T-helper 2 cell treated with Interferon-gamma antibody and Interleukin-4, amounts not matched to agents 100 ng/mL and 5 ng/mL, for 36 hours (primary cell): ENCODE measurements at regions not wholly inside any gene's neighbourhood (a gene's known extent, or its start where the extent isn't known, plus 50 kb on each side); places are given as distances from the start of the nearest gene placed in this dataset.

Experiments used
- intact Hi-C: fragments of 100-400 bp; cut with micrococcal nuclease; formaldehyde crosslinking; loops from one replicate; pipeline ENCODE4 v1.15.1; 2023

DNA sequence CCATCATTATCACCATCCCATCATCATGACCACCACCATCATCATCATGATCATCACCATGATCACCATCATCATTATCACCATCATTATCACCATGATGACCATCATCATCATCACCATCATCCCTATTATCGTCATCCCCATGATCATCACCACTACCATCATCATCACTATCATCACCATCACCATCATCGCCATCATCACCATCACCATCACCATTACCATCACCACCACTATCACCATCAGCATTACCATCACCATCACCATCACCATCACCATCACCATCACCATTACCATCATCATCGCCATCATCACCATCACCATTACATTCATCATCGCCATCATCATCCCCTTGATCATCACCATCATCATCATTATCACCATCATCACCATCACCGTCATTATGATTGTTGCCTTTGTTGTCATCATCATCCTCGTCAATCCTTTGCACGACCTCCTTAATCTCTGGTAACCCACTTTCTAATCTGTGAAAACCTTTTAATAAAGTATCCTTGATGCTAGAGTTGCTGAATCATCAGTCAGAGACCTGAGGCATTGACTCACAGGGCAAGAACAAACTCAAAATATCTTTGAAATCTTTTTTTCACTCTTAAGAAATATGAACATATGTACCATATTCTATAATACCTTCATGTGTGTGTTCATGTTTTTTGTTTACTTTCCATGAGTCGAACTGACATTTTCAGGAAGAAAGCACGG is 116.3 kb upstream of the FOXF1 start:
- intact Hi-C loops = no loop called here

DNA sequence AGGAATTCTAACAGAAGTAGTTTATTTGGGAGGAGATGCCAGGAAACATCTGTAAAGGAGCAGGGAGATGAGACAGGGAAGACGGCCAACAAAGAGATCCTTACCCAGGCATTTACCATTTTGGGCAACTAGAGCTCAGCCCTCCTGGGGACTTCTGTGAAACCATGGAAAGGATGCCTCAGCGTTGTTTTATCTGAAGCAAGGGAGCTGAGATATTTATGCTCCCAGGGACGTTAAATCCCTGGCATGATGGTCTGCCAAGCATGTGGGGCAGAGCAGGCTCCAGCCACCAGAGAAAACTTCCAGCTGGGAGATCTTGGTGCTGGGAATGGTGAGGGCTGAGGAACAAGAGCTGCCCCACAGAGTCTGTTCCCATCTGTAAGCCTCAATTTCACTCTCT is 114.8 kb upstream of the FOXF1 start:
- intact Hi-C loops = no loop called here

DNA sequence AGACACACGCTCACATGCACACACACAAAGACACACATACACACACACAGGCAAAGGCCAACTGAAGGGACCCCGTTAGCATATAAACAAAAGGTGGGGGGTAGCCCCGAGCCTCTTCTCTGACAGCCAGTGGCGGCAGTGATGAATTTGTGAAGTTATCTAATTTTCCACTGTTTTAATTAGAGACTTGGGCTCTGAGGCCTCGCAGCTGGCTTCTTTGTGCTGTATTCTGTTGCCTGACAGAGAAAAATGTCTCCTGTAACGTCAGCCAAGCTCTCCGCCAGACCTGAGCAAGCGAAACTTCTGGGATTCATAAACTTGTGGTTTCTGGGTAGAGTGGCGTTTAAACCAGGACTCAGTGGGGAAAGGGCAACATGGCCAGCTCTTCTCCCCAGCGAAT is 113.9 kb upstream of the FOXF1 start:
- intact Hi-C loops = no loop called here

DNA sequence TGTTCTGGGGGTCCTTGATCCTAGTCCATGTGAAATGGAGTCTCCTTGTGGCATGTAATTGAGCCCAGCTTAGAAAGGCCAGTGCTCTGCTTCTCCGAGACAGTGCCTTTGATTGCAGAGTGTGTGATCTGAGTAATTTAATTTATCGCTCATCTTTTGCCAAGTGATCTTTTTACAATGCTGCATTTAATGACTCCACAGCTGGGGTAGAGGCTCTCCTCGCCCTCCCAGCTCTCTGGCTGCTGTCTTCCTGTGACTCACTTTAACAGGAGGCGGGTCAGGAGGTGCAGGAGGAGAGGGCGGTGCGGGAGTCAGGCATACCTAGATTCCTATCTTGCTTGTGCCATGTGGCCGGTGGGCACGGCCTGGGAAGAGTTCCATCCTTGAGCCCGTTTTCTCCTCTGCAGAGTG is 113.4 kb upstream of the FOXF1 start:
- intact Hi-C loops = no loop called here

DNA sequence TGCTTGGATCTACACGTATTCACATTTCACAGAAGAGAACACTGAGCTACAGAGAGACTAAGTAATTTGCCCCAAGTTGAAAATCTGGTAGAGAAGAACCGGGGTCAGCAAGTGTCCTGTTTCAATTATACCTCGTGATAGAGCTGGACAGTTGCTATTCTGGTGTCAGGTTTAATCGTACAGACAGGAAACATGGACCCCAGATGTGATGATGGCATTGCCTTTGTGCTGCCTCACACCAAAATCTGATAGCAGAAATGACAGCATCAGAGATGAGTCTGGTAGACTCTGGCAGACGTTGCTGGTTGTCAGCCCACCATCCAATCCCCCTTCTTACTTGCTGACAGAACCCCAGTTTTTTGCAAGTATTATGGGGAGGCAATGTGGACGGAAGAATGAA is 112.1 kb upstream of the FOXF1 start:
- intact Hi-C loops = no loop called here

DNA sequence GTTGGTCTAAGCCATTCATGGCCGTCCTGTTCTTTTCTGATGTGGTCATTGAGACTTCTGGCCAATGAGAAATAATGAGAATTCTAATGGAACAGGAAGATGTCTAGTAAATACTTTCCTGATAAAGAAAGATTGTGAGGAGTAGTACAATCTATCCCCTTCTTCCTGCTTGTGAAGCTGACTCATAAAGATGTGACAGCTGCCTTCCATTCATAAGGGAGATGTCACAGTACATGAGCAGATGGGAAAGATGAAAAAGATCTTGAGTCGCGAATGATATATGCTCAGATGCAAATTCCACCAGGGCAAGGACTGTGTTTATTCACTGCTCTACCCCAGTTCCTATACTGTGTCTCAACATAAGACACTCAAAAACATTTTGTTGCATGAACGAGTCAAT is 111.7 kb upstream of the FOXF1 start:
- intact Hi-C loops = no loop called here

DNA sequence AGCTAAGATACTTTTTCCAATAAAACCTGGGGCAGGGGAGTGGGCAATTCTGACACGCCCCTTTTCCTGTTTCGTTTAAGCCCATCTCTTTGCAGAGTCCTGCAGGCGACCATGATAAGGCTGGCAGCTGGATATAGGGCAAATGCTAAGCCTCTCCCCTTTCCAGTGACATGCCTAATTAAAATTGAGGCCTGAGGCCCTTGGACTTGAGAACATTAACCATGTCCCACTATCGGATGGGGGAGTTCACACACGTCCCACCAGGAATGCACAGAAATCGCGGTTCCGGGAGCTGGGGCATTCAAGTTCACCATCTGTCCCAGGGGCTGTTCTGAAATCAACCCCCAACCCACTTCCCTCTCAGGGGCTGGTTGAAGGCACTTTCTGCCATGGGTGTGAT is 109.2 kb upstream of the FOXF1 start:
- intact Hi-C loops = no loop called here

DNA sequence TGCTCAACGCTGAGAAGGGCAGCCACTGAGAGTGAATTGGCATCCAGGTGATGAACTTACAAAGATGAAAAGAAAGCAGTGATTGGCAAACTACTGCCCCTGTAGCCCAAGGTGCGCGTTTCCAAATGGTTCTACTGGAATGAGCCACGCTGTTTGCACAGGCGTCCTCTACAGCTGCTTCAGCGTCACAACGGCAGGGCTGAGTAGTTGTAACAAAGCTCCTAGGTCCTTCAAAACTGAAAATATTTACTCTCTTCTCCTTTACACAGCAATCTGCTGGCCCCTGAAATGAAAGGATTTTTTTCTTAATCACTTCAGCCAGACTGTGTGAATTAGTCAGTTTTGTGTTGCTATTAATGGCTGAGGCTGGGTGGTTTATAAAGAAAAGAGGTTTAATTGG is 107.2 kb upstream of the FOXF1 start:
- intact Hi-C loops = no loop called here

DNA sequence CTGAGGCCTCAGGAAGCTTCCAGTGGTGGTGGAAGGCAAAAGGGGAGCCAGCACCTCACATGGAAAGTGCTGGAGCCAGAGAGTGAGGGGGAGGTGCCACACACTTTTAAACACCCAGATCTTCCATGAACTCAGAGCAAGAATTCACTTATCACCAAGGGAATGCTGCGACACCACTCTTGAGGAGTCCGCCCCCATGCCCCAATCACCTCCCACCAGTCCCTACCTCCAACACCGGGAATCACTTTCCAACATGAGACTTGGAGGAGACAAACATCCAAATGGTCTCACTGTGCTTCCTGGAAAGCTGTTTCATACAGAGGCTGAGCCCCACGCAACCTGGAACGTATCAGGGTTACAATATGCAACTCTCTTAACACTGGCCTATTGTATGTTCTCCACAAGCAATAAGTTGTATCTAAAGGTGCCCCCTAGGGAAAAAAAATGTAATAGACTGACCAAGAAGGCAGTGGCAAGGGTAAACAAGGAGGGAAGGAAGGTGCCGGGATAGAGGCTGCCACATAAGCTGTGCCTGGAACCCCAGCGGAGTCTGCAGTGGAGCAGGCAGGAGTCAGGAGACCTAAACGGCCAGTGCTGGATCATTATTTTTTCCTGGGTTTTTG is 106.7 kb upstream of the FOXF1 start:
- intact Hi-C loops = no loop called here

DNA sequence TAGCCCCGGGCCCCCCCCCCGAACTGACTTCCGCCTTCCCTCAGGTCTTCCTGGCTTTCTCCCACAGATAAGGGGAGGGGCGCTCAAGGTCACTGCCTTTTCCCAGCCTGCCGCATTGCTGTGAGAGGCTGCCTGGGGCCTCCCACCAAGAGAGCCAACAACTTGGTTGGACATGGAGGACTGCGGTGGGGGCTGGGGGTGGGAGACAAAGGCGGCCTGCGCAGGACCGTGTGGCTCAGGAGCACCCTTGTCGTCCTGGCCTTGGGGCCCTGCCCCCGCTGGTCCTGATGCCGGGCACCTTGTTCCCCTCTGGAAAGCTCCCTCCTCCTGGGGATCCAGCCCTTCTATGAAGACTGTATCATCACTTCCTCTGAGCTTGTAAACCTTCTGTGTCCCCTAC is 105.6 kb upstream of the FOXF1 start:
- intact Hi-C loops = no loop called here

DNA sequence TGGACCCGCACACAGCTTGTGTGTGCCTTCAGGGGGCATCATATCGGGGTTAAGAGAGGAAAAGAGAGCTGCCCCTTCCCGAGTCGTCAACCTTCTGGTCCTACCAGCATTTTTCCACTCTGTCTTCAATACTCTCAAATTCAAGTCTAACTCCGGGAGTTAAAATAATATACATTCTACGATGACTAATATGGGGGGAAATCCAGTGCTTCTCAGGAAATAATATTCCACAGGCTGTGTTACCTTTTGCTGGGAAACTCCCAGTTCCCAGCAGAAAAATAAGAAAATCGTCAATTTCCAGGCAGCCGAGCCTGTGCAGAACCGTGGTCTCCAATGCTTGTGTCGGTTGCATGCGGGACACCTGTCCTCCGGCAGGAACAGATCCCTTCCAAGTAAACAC is 105.0 kb upstream of the FOXF1 start:
- intact Hi-C loops = no loop called here

DNA sequence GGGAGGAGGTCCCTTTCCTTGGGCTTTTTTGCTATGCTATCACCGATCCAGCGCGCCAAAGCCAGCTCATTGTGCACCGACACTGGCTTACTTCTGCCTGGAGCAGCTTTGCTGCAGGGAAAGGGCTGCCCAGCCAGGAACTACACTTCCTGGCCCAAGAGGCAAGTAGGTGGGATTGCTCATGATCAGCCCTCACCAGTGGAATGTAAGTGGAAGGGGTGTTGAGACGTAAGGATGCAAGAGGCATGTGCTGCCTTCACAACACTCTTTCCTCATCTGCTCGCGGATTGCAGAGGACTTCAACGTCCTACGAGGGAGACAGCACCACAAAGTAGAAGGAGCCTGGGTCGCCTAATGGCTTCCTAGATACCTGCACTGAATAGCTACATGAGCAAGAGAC is 104.3 kb upstream of the FOXF1 start:
- intact Hi-C loops = no loop called here

DNA sequence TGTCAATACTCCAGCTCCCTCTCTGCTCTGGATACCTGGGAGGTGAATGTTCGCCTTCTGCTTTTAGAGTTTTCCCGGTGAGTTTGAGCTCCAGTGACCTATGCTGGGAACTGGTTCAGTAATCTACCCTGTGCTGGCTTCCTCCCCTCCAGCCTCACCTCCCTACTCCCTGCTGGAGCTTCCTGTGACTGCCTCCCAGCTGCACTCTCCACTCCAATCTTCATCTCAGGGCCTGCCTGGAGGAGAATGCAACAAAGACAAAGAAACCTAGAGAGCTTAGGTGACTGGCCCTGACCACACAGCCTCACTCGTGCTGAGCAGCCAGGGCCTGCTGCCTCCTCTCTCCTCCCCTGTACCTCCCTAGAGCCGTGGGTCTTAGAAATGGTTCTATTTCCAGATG is 101.6 kb upstream of the FOXF1 start:
- intact Hi-C loops = no loop called here

DNA sequence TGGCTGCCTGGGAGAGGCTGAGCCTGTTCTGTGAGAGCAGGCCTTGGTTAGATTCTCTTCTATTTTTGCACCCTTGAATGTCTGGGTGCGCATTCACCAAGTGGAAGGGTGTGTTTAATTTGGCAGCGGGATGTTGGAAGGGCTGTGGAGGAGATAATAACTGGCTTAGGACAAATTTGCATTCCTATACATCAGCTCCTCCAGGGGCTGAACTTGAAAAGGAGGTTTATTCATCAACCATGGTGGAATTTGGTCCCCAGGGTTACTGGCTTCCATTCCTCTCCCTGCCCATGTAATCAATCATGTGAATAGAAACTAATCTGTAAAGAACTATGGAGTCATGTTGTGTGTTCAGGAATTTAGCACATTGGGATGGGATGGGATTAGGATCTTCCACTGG is 100.2 kb upstream of the FOXF1 start:
- intact Hi-C loops = no loop called here

DNA sequence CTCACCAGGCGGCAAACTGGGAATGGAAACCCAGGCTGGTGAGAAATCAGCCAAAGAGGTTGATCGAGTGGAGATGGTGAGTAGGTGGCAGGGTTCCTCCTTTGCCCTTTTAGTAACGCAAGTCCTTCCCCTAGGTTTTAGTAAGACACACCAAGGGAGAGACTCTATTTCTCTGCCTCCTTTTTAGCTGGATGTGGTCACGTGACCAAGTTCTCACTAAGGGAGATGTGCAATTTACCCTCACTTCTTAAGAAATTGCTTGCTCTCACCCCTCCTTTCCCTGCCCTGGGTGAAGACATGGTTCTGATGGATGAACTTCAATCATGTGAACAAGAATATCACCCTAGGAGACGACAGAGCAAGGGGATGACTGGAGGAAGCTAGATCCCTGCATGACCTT is 99.8 kb upstream of the FOXF1 start:
- intact Hi-C loops = no loop called here

DNA sequence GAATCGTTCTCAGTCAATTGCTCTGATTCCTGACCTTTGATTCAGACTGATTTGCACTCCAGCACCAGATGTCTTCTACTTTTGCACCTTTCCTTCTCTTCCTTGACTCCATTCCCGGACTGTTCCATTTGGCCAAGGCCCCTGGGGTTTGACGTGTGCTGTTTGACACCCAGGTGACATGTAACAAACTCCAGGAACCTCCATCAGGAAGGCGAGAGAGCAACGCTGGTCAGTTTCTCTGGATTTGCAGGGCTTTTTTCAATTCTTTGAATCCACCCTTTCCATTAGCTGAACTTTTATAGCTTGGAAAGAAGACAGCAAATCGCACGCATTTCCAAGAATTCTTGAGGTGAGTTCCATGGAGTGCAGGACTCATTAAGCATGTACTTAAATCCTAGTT is 98.4 kb upstream of the FOXF1 start:
- intact Hi-C loops = no loop called here

DNA sequence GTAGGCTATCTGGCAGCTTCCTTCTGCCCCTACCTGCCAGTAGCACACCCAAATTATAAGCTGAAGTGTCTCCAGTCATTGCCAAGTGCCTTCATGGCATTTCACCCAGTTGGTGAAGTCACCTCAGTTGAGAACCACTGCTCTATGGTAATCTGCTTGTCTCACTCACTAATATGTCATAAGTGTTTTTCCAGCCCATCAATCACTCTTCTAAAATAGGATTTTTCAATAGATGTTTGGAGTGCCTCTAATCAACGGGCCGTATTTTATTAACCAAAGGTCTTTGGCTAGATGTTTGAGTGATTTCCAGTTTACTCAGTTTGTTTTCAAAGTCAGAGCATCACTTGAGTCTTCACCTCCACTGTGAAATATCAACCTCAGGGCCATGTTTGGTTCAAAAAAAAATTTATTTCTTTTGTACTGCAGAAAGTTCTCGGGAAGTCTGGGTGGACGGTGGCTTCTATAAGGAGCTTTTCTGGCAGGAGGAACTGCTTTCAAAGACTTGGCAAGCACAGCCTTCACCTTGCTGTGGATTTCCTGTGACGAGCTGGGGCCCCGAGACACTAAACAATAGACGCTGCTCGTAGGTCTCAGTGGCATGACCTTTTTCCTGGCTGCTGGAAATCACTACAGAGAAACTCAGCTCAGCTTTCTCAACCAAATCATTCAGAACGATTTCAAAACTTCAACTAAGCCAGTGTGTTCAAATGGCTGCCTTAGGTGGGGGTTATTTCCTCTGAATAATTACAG is 95.2 kb upstream of the FOXF1 start:
- intact Hi-C loops = no loop called here

DNA sequence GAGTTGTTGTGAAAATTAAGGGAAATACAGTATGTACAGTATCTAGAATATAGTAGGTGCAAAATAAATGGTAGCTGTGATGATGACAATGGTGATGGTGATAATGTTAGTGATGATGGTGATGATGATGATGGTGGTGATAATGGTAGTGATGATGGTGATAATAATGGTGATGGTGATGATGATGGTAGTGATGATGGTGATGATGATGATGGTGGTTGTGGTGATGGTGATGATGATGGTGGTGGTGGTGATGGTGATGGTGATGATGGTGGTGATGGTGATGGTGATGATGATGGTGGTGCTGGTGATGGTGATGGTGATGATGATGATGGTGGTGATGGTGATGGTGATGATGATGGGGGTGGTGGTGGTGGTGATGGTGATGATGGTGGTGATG is 91.3 kb upstream of the FOXF1 start:
- intact Hi-C loops = no loop called here

DNA sequence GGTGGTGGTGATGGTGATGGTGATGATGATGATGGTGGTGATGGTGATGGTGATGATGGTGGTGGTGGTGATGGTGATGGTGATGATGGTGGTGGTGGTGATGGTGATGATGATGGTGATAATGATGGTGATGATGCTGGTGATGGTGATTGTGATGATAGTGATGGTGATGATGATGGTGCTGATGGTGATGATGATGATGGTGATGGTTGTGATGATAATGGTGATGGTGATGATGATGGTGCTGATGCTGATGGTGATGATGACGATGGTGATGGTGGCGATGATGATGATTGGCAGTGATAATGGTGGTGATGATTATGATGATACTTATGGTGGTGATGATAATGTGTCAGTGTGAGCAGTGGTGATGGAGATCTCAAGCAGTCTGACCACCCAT is 90.8 kb upstream of the FOXF1 start:
- intact Hi-C loops = no loop called here

DNA sequence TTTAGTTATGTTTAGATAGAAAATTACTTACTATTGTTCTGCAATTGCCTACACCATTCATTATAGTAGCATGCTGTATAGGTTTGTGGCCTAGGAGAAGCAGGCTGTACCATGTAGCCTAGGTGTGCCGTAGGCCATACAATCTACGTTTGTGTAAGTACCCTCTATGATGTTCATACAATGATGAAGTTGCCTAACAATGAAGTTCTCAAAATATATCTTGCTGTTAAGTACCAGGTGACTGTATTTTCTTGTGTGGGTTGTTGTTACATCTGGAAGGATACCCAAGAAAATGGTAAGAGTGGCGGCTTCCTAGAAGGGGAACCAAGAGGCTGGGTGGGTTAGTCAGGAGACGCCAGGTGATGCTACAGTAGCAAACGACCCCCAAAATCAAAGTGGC is 88.3 kb upstream of the FOXF1 start:
- intact Hi-C loops = no loop called here

DNA sequence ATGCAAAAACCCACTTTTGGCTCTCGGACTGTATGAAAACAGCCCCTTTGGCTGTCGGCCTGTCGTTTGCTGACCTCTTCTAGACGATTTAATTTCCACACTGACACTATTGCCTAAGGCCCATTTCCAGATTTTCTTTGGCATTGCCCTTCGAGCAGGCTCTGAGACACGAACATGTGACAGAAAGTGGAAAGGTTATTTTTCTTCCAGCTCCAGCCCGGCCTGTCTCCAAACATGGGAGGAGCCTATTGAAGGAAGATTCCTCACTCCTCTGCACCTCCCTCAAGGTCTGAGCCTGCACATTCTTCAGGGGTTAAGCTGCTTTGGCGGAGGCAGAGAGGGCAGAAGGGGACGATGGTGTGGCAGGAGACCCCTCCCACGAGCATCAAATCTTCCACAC is 85.9 kb upstream of the FOXF1 start:
- intact Hi-C loops = no loop called here

DNA sequence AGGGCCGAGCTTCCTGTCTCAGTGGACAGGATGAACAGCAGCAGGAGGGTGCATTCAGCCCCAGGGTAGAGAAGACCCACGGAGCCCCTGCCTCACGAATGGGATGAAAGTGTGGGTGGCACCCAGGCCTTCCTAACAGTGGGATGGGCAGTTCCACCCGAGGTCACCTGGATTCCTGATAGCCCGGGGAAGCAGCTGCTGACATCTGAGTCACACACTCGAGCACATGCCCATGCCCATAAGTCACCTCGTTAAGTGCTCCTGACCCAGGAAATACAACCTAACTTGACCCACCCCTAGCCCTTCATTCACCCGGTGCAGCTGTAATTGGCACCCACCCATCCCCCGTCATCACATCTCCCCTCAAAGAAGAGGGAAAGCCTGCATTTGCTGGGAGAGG is 85.3 kb upstream of the FOXF1 start:
- intact Hi-C loops = no loop called here
